ENCODE measurements at regions not wholly inside any gene's neighbourhood (a gene's known extent, or its start where the extent isn't known, plus 50 kb on each side); places are given as distances from the start of the nearest gene placed in this dataset.

DNA sequence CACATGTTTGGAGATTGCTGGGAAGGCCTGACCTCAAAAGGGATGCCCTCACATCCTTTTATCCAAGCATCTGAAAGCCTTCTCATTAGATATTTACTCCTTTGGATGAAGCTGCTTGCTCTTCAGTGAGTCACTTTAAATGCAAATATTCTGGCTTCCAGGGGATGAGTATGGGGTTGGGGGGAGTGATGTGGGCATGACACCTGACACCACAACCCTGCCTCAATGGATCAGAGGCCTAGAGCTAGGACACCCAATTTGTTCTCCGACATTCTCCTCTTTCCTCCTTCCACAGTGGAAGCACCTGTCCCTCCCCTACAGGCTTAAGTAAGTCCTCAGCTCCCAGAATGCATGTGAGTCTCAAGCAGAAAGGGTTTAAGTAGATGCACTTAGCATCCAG, 238.3 kb downstream of the OMA1 start:
- no peak for DNase-seq

DNA sequence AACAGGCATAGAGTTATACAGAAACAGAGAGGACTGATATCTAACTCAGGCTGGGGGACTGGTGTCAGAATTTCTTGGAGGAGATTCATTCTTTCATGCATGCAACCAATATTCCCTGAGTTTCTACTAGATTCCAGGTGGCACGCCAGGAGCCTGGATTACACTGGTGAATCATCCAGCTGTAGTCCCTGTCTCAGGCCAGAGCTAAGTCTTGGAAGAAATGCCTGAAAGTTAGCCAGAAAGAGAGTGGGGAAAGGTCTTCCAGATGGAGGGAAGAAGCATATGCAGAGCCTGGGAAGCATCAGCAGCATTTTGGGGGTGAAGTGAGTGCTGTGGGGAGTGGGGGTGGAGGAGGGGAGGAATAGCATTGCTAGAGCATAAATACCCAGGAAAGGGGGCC, 239.1 kb downstream of the OMA1 start:
- no peak for DNase-seq

- DNase-seq = no peak
Observed at GRCh38 chr1:58305622-58306021, 240.9 kb downstream of the OMA1 start.

DNA sequence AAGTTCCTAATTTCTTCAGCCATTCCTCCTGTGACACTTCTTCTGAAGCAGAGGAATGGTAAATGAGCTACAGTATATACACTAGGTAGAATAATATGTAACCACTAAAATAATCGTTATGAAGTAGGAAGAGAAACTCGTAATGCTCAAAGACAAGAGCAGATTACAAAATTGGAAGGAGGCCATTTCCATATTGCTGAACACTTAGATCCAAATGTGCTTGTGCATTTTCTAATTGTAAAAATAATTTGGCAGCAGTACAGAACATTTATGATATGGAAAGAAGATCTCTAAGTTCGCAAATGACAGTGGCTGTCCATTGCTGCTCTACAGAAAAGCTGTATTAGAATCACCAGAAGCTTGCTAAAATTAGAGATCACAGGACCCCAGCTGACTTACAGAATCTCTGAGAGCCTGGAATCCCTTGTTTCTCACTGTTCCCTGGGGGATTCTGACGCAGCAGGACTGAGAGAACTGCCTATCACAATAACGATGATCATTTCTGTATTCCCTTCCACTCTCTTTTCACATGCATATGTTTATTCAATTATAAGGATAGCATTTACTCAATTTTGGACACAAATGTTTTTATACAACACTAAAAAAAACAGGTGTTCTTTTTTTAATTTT, 242.1 kb downstream of the OMA1 start:
- DNase-seq = no peak

GRCh38 chr1:58303841-58304240, 242.7 kb downstream of the OMA1 start:
- no peak for DNase-seq

DNA sequence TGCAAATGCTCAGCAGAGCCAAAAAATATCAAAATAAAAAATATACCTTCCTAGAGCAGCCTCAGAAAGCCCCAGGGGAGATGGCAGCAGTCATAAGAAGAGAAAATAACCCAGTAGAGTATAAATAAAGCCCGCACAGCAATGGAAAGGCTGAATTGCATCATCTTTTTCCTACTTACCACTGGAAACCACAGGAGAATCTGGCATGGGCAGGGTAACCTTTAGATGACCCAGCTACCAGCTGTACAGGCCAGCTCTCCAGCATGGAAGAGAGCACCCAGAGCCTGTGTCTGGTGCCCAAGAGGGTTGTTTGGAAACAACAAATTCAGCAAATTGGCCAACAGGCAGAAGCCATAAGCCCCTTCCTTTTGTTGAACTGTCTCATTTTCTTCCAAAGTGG, 253.1 kb downstream of the OMA1 start:
- DNase-seq = no peak

DNA sequence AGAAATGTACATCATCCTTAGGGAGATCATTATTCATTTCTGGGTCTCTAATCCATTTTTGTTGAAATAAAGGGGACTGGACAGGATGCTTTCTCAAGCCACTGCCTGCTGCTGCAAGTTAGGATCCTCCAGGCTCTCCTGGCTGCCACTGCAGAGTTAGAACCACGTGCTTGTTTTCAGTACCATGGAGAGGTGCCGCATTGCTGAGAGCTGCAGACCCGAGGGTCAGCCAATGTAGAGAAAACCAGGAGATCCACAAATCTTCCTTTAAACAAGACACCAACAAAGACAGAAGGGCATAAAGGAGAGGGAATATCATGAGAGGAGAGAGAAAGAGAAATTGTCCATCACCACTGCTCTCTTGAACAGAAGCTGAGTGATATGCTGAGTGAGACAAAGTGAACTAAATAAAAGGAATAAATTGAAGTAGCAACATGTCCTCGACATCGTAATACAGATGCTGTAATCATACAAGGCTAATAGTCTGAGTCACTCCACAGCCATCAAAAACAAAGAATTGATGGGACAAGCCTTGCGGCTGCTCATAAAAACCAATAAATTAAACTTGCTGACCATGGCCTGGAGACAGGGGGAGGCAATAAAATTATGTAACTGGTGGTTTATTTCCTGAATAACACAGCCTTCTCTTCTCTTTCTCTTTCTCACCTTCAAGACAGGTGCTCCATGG, 255.7 kb downstream of the OMA1 start:
- DNase-seq = no peak

- no peak for DNase-seq
Observed at GRCh38 chr1:58288624-58289142, 257.8 kb downstream of the OMA1 start.

DNA sequence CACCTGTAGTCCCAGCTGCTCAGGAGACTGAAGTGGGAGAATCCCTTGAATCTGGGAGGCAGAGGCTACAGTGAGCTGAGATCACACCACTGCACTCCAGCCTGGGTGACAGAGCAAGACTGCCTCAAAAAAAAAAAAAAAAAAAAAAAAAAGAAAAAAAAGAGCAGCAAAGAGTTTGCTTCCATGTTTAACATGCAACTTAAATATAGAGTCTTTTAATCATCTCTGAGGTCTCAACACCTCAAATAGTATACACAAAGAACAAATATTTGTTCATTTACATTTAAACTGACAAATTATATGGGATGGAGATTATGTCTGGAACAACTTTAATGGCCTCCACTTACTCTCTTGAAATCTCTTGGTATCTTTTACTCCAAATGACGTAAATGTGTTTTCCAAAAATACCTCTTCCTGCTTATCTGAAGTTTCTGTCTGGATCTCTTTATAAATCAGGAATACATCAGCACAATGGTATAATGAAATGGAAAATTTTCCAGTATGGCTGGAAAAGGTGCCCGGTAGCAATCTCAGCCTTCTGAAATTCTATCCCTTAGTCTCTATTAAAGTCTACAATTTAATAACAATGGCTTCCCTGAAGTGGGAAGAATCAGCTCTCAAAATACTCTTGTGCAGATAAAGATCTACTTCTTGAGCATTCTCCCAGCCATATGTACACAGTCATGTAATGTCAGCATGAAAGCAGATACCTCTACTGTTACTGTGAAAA, 258.5 kb downstream of the OMA1 start:
- no peak for DNase-seq

DNA sequence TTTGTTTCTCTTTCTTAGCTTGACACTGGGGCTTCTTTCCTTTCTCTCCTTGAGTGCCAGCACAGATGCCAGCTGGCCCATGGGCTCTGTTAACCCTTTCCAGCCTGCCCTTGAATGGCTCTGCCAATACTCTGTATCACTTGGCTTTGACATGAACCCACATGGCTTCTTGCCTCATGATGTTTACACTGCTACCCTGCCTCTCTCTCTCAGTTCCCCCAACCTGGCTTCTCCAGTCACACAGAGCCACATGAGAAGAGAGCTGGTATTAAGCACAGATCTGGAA, 262.4 kb downstream of the OMA1 start:
- no peak for DNase-seq

GRCh38 chr1:58283388-58284224, 262.9 kb downstream of the OMA1 start:
- no peak for DNase-seq

GRCh38 chr1:58282623-58283387, 263.7 kb downstream of the OMA1 start:
- DNase-seq = no peak

- DNase-seq = no peak
Observed at GRCh38 chr1:58266242-58266641, 280.3 kb downstream of the OMA1 start.

DNA sequence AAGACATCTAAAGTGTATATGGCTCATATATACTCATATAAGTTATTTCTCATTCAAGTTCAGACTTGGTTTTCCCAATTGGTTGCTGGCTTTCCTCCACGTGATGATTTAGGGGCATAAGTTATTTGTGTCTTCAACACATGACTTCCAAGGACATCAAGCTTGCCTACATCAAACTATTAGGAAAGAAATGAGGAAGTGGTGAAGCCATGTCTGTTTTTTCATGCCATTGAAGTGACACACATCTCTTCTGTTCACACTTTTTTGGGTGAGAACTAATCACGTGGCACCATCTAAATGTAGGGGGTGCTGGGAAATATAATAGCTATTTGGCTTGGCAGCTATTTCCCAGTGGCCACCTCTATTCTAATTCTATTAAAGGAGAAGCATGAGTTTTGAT, 282.1 kb downstream of the OMA1 start:
- no peak for DNase-seq

- DNase-seq = no peak
Observed at GRCh38 chr1:58262702-58263101, 283.8 kb downstream of the OMA1 start.

GRCh38 chr1:58258082-58258481, 288.4 kb downstream of the OMA1 start:
- DNase-seq = no peak

DNA sequence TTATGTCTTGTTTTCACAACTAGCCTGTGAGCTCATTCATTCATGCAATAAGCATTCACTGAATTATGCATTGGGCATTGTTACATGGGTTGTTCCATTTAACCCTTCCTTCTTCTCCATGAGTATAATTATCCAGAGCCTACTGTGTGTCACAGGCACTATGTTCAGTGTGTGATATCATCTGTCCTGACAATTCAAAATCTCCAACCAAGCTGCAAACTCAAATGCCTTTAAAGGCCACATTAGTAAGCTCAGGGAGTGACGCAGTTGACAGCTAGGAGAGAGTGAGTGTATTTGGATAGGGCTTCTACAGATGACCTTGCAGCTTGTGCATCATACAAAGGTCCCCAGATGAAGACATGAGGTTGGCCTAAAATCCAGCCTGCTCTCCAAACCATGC, 289.5 kb downstream of the OMA1 start:
- no peak for DNase-seq

DNA sequence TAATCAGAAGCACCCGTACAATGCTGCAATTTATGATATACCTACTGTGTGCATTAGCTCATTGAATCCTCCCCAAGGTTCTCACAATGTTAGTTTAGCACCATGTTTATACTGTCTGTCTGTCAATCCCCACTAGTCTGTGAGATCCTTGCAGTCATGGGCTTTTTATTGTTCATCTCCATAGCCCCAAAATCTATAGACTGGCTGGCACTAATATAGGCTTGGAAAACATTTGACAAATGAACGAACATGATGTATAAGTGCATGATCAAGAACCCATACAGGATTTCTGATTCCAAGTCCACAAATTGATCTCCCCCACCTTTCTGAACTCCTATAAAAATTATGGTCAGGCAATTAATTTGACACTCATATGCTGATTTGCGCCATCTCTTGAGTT, 290.0 kb downstream of the OMA1 start:
- no peak for DNase-seq

DNA sequence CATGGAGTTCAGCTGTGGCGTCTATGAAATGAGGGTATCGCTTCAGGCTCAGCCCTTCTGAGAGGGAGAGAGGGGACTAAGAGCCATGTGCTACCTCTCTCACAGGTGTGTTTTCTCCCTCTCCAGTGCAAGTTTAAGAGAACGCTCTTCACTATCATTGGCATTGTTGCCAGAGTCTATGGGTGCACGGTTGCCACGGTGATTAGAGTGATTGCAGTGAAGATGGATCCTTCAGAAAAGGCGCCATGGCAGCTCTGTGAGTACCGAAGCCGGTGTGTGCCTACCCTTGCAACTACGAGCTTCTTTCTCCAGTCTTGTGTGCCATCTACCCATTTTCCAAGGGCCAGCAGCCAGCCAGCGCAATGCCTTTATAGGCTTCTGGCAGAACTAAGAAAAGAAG, 290.5 kb downstream of the OMA1 start:
- no peak for DNase-seq

GRCh38 chr1:58255192-58255591, 291.3 kb downstream of the OMA1 start:
- no peak for DNase-seq

GRCh38 chr1:58251430-58252073, 295.0 kb downstream of the OMA1 start:
- peak; percentile 14 for DNase-seq

GRCh38 chr1:58250587-58250948, 296.0 kb downstream of the OMA1 start:
- no peak for DNase-seq
